ENCODE measurements at regions not wholly inside any gene's neighbourhood (a gene's known extent, or its start where the extent isn't known, plus 50 kb on each side); places are given as distances from the start of the nearest gene placed in this dataset.

DNA sequence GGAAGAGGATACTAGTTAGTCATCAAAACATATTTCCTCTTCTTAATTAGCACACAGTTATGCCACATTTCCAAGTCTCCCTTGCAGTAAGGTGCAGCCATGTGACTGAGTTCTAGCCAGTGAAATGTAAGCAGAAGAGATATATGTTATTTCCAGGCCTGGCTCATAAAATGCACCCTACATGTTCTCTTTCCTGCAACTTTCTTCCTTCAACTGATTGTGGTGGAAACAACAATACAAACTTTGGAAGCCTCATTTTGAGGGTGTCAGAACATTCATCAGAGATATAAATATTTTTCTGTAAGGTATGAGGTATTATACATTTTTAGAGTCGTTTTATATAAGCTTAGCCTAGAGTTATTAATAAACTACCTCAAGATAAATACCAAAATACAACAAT lies 110.9 kb upstream of the PDE7B start:
- TF ChIP-seq, protein P1, sequence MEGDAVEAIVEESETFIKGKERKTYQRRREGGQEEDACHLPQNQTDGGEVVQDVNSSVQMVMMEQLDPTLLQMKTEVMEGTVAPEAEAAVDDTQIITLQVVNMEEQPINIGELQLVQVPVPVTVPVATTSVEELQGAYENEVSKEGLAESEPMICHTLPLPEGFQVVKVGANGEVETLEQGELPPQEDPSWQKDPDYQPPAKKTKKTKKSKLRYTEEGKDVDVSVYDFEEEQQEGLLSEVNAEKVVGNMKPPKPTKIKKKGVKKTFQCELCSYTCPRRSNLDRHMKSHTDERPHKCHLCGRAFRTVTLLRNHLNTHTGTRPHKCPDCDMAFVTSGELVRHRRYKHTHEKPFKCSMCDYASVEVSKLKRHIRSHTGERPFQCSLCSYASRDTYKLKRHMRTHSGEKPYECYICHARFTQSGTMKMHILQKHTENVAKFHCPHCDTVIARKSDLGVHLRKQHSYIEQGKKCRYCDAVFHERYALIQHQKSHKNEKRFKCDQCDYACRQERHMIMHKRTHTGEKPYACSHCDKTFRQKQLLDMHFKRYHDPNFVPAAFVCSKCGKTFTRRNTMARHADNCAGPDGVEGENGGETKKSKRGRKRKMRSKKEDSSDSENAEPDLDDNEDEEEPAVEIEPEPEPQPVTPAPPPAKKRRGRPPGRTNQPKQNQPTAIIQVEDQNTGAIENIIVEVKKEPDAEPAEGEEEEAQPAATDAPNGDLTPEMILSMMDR (IDR thresholded peaks at IDR 0.05; ENCODE audit: insufficient read depth, low read length, poor library complexity, severe bottlenecking) = no peak
- TF ChIP-seq EZH2phosphoT487 (conservative IDR thresholded peaks at IDR 0.05; ENCODE audit: low read length) = no peak

Data from SU-DHL-6 (cell line).